Astrocyte (in vitro differentiated cells and primary cell): ENCODE measurements at regions not wholly inside any gene's neighbourhood (a gene's known extent, or its start where the extent isn't known, plus 50 kb on each side); places are given as distances from the start of the nearest gene placed in this dataset.

Experiments
- EZH2 ChIP-seq: IDR thresholded peaks from 2 replicates; pipeline ENCODE4 v1.6.1; 2012; ENCODE audit warnings: mild to moderate bottlenecking, low read length, inconsistent platforms; ENCODE audit not compliant: insufficient read depth
- TF ChIP-seq, protein P1 (sequence below): IDR thresholded peaks from 2 replicates; pipeline ENCODE4 v1.5.1; 2011; ENCODE audit warnings: low read depth, mild to moderate bottlenecking, inconsistent platforms, low read length, moderate library complexity; ENCODE audit not compliant: insufficient read depth

DNA sequence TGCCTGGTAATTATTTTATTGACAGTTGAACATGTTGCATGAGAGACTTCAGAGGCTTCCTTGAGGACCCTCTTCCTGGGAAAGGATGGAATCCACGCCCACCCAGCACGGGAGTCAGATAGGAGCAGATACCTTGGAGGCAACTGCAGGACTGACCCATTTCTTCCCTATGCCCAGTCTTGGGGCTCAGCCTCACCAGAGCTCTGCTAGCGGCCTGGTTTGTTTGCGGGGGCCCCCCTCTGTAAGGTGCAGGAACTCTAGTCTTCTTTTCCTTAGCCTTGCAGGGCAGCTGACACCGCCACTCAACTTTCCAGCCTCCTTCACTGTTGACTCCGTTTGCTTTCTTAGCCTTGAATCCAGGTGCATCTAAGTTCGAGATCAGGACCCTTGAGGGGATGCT lies 1032.8 kb downstream of the BRD1 start:
- TF ChIP-seq, protein P1, sequence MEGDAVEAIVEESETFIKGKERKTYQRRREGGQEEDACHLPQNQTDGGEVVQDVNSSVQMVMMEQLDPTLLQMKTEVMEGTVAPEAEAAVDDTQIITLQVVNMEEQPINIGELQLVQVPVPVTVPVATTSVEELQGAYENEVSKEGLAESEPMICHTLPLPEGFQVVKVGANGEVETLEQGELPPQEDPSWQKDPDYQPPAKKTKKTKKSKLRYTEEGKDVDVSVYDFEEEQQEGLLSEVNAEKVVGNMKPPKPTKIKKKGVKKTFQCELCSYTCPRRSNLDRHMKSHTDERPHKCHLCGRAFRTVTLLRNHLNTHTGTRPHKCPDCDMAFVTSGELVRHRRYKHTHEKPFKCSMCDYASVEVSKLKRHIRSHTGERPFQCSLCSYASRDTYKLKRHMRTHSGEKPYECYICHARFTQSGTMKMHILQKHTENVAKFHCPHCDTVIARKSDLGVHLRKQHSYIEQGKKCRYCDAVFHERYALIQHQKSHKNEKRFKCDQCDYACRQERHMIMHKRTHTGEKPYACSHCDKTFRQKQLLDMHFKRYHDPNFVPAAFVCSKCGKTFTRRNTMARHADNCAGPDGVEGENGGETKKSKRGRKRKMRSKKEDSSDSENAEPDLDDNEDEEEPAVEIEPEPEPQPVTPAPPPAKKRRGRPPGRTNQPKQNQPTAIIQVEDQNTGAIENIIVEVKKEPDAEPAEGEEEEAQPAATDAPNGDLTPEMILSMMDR, result no peak
- no peak for TF ChIP-seq EZH2
